HepG2 (cell line): ENCODE measurements at regions not wholly inside any gene's neighbourhood (a gene's known extent, or its start where the extent isn't known, plus 50 kb on each side); places are given as distances from the start of the nearest gene placed in this dataset.

Source experiments
- ATAC-seq: fragments of 200-7000 bp; cut with Tn5 transposase; 3 replicates; pipeline ENCODE4 v1.9.1; 2020; ENCODE audit warnings: mild to moderate bottlenecking, moderate library complexity
- BruUV-seq: library from RNA; stranded (reverse); fragments of 400-500 nt; replicated peaks from 2 replicates; lab custom pipeline; 2021; lab: Mats Ljungman, UMichigan
- CTCF ChIA-PET: fragments of 300-600 bp; formaldehyde crosslinking; extraction: SDS; loops from one replicate; lab custom pipeline; 2021; ENCODE audit warnings: low total read pairs, inconsistent platforms, low intra/inter-chr PET ratio; lab: Yijun Ruan, JAX
- POLR2A ChIA-PET: fragments of 350-600 bp; sonication (Branson Sonifier 250); formaldehyde crosslinking; loops from one replicate; lab custom pipeline; 2020; ENCODE audit warnings: antibody characterized with exemption, inconsistent platforms; lab: Yijun Ruan, JAX
- DNase-seq: peaks from one replicate; pipeline ENCODE4 v3.0.0-alpha.2; 2015; ENCODE audit warnings: low spot score
- FAIRE-seq: peaks from 3 replicates; lab custom pipeline; 2011; peaks lifted over from hg19 to GRCh38; lab: Jason Lieb, UNC
- H2AFZ ChIP-seq: one replicate; pipeline ENCODE4 v1.6.1; 2011; ENCODE audit warnings: low read length, inconsistent platforms
- H3K27ac ChIP-seq: fragments of 300-600 bp; 3 replicates; pipeline ENCODE4 v1.8.0; 2011; ENCODE audit warnings: mixed run types, mild to moderate bottlenecking, mixed read lengths, low read length, inconsistent platforms; ENCODE audit not compliant: insufficient read depth; ENCODE audit errors: extremely low read length
- H3K27me3 ChIP-seq, 2 experiments: fragments of 200-600 bp in 1 of 2; 2 replicates in 1 of 2; 3 replicates in 1 of 2; pipeline versions ENCODE4 v1.6.0 to v1.8.0; 2011; ENCODE audit warnings: low read length in 2 of 2, mild to moderate bottlenecking in 2 of 2, moderate library complexity in 2 of 2, inconsistent platforms in 1 of 2; ENCODE audit not compliant: insufficient read depth in 2 of 2, control insufficient read depth in 1 of 2
- H3K36me3 ChIP-seq, 2 experiments: fragments of 200-600 bp in 1 of 2; replicated peaks in 1 of 2; 2 replicates in 1 of 2; 3 replicates in 1 of 2; pipeline versions ENCODE4 v1.5.1 to v1.8.0; 2011; ENCODE audit warnings: low read length in 2 of 2, inconsistent platforms in 1 of 2; ENCODE audit not compliant: insufficient read depth in 2 of 2, control insufficient read depth in 1 of 2
- H3K4me1 ChIP-seq: 2 replicates; pipeline ENCODE4 v1.5.1; 2012; ENCODE audit warnings: low read length, inconsistent platforms; ENCODE audit not compliant: insufficient read depth
- H3K4me2 ChIP-seq: 2 replicates; pipeline ENCODE4 v1.6.0; 2011; ENCODE audit warnings: low read depth, low read length, inconsistent platforms
- H3K4me3 ChIP-seq, 3 experiments: fragments of 200-600 bp in 1 of 3; sonication (generic), shearing (Covaris generic) in 1 of 3; replicated peaks in 1 of 3; 2 replicates each; pipeline ENCODE4 v1.5.1; 2011 to 2016; ENCODE audit warnings: low read length in 3 of 3, inconsistent platforms in 2 of 3, low read depth in 2 of 3, mild to moderate bottlenecking in 2 of 3, control low read depth in 1 of 3, mixed read lengths in 1 of 3; ENCODE audit not compliant: insufficient read depth in 1 of 3
- H3K79me2 ChIP-seq: one replicate; pipeline ENCODE4 v1.6.1; 2011; ENCODE audit warnings: low read length, inconsistent platforms; ENCODE audit not compliant: insufficient read depth
- H3K9ac ChIP-seq: 2 replicates; pipeline ENCODE4 v1.6.0; 2011; ENCODE audit warnings: mild to moderate bottlenecking, low read depth, low read length, inconsistent platforms; ENCODE audit not compliant: insufficient read depth
- H3K9me3 ChIP-seq: 2 replicates; pipeline ENCODE4 v1.5.1; 2012; ENCODE audit warnings: mild to moderate bottlenecking, low read length
- H4K20me1 ChIP-seq: 2 replicates; pipeline ENCODE4 v1.6.0; 2011; ENCODE audit warnings: inconsistent platforms, mild to moderate bottlenecking, low read length, moderate library complexity; ENCODE audit not compliant: insufficient read depth
- AGO1 ChIP-seq: fragments of 200-400 bp; formaldehyde crosslinking; IDR thresholded peaks from 2 replicates; pipeline ENCODE4 v1.6.1; 2017; ENCODE audit warnings: mild to moderate bottlenecking, low read depth, low read length, moderate library complexity; ENCODE audit not compliant: poor library complexity, severe bottlenecking
- AHR ChIP-seq: IDR thresholded peaks from 2 replicates; pipeline ENCODE4 v1.6.1; 2018; ENCODE audit warnings: missing genetic modification reagents, missing compliant biosample characterization
- PBX2 ChIP-seq: IDR thresholded peaks from 2 replicates; pipeline ENCODE4 v1.6.1; 2016; ENCODE audit warnings: control low read depth
- TOE1 ChIP-seq: sonication (generic); formaldehyde crosslinking; IDR thresholded peaks from 2 replicates; pipeline ENCODE4 v1.4.0; 2020; ENCODE audit warnings: mild to moderate bottlenecking, missing genetic modification reagents
- ZBTB2 ChIP-seq: sonication (generic); formaldehyde crosslinking; IDR thresholded peaks from 2 replicates; pipeline ENCODE4 v1.8.0; 2022; ENCODE audit warnings: low read depth, missing genetic modification reagents
- ZBTB44 ChIP-seq: sonication (generic); formaldehyde crosslinking; IDR thresholded peaks from 2 replicates; pipeline ENCODE4 v1.4.0; 2020; ENCODE audit warnings: missing genetic modification reagents
- ZFAT ChIP-seq: sonication (generic); formaldehyde crosslinking; conservative IDR thresholded peaks from 2 replicates; pipeline ENCODE4 v1.8.1; 2023; ENCODE audit warnings: missing genetic modification reagents, inconsistent platforms
- ZNF468 ChIP-seq: sonication (generic); formaldehyde crosslinking; IDR thresholded peaks from 2 replicates; pipeline ENCODE4 v1.8.0; 2022; ENCODE audit warnings: mild to moderate bottlenecking, moderate library complexity, missing genetic modification reagents
- ZNF777 ChIP-seq: sonication (generic); formaldehyde crosslinking; IDR thresholded peaks from 2 replicates; pipeline ENCODE4 v1.4.0; 2020; ENCODE audit warnings: missing genetic modification reagents
- WGBS: methylation state at CpG from one replicate; pipeline ENCODE4 v1.1.6; 2017; ENCODE audit warnings: low lambda C conversion rate; 5-methylcytosine and 5-hydroxymethylcytosine counted together
- in situ Hi-C: cut with HindIII; loops from 2 replicates; pipeline ENCODE4 v1.10.0; 2017; ENCODE audit warnings: low pct_unique_long_range_greater_than_20kb; ENCODE audit not compliant: extremely low pct_ligation_motif_present
- intact Hi-C: fragments of 100-400 bp; cut with micrococcal nuclease; formaldehyde crosslinking; loops from one replicate; pipeline ENCODE4 v1.10.0; 2022; ENCODE audit not compliant: unreplicated experiment

GRCh38 chr4:84433633-84434222, 65.4 kb downstream of the NKX6-1 start:
- ChIA-PET CTCF (no interaction called here), POLR2A (no interaction called here)
- Histone ChIP-seq H3K9me3 (no peaks in the 10 kb centered on the region), H3K36me3 (no peaks in the 10 kb centered on the region), H2AFZ (no peak overlapping the region), H3K9ac (no peak overlapping the region), H3K79me2 (no peaks in the 10 kb centered on the region), H3K4me1 (no peaks in the 10 kb centered on the region), H3K4me3 (no peak overlapping the region), H3K4me2 (no peak overlapping the region), H4K20me1 (no peaks in the 10 kb centered on the region), H3K27ac (no peak overlapping the region), H3K27me3 (no peaks in the 10 kb centered on the region; a peak in 1 of 5 replicates)
- FAIRE-seq: no peak
- no peak for DNase-seq
- TF ChIP-seq ZFAT (no peak), AHR (CRISPR knock-in tag) (no peak), ZNF468 (CRISPR knock-in tag) (no peak), ZBTB2 (no peak), PBX2 (CRISPR knock-in tag) (no peak), ZBTB44 (no peak), TOE1 (CRISPR knock-in tag) (no peak), ZNF777 (CRISPR knock-in tag) (no peak), AGO1 (no peak)
- no peak for ATAC-seq
- in situ Hi-C loops: no loop called here
- intact Hi-C loops: no loop called here
- WGBS: 2% methylated on average over 6 of the region's 6 CpGs
- BruUV-seq: no TSS peak
